ENCODE measurements at regions not wholly inside any gene's neighbourhood (a gene's known extent, or its start where the extent isn't known, plus 50 kb on each side); places are given as distances from the start of the nearest gene placed in this dataset.

DNA sequence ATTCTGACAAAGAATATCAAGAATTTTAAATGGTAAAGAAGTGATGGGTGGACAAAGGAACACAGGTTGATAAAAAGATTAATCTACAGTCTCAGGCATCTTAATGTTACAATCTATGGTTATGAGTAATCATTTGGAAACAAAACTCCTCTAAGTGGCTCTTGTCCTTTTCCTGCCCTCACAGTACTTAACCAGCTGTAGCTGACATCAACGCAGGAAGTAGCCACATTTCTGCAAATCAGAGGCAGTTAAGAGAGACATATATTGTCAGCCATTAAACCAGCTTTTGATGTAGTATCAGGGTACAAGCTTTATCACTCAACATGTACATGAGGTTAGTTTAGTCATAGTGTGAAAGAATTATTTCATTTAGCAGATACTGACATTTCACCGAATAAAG, 244.6 kb downstream of the NR4A2 start:
- no peak for DNase-seq (ENCODE audit: low read depth)

GRCh38 chr2:156083763-156084493, 248.6 kb downstream of the NR4A2 start:
- DNase-seq (ENCODE audit: low read depth) = no peak

GRCh38 chr2:156079845-156080244, 252.7 kb downstream of the NR4A2 start:
- DNase-seq (ENCODE audit: low read depth) = no peak

DNA sequence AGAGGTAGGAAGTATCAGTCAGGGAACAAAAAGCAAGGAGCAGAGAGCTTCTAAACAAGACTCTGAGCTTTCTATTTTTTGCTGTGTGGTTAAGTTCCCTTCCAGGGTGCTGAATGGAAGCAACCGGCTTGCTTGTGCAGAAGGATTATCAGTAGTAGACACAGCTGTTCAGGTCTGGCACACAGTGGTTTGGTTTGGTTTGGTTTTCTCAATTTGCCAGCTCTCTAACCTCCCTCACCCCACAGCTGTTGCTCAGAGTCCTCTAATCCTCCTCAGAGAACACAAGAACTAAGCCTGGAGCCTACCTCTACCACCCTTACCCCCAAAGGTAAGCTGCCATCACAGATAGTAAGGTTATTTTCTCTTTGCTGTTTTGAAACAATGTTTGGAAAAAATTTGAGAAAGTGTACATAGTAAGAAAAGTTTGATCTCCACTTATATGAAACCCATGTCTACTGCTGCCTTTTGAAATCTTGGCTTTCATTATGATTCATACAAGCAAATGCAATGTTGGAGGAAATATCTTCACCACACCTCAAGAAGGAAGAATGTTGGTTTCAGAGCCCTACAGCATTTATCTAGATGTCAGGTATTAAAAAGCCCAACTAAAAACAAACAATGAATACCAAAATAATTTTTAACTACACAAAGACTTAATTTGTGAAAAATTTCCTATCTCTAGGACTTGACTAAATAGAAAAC, 255.3 kb downstream of the NR4A2 start:
- DNase-seq (ENCODE audit: low read depth) = no peak

DNA sequence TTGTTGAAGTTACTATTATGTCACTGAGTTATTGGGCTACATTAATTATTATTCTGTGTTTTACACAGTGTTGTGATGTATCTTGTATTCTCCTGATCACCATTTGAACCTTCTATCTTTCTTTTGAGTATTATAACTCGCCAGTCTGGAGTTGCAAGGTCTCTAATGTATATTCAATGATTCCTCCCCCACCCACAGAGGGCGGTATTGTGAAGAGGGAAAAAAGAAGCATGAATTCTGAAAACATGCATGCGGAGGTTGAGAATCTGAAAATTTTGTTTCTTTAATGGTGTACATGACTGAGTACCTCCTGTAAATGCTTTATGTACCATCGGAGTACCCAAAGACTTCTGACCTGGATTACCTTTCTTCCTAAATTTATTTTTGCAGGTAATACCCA, 266.6 kb downstream of the NR4A2 start:
- DNase-seq (ENCODE audit: low read depth) = no peak

- DNase-seq (ENCODE audit: low read depth) = no peak
Observed at GRCh38 chr2:156064540-156064939, 268.0 kb downstream of the NR4A2 start.

- DNase-seq (ENCODE audit: low read depth) = no peak
Observed at GRCh38 chr2:156057647-156058046, 274.9 kb downstream of the NR4A2 start.

- no peak for DNase-seq (ENCODE audit: low read depth)
Observed at GRCh38 chr2:156054983-156055382, 277.5 kb downstream of the NR4A2 start.

DNA sequence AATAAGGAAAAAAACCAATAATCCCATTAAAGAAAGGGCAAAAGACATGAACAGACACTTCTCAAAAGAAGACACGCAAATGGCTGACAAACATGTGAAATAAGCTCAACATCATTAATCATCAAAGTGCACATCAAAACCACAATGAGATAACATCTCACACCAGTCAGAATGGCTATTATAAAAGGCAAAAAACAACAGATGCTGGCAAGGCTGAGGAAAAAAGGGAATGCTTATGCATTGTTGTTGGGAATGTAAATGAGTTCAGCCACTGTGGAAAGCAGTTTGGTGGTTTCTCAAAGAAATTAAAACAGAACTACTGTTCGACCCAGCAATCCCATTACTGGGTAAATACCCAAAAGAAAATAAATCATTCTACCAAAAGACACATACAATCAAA, 285.6 kb downstream of the NR4A2 start:
- DNase-seq (ENCODE audit: low read depth) = no peak

DNA sequence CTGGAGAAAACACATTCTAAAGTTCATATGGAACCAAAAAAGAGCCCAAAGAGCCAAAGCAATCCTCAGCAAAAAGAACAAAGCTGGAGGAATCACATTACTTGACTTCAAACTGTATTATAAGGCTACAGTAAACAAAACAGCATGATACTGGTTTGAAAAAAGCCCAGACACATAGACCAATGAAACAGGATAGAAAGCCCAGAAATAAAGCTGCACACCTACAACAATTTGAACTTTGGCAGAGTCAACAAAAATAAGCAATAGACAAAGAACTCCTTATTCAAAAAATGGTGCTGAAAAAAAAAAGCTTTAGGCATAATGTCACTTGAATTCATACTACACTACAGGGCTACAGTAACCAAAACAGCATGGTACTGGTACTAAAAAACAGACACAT, 289.6 kb downstream of the NR4A2 start:
- no peak for DNase-seq (ENCODE audit: low read depth)

- no peak for DNase-seq (ENCODE audit: low read depth)
Observed at GRCh38 chr2:156038021-156038420, 294.5 kb downstream of the NR4A2 start.

- DNase-seq (ENCODE audit: low read depth) = no peak
Observed at GRCh38 chr2:156037482-156037881, 295.0 kb downstream of the NR4A2 start.

DNA sequence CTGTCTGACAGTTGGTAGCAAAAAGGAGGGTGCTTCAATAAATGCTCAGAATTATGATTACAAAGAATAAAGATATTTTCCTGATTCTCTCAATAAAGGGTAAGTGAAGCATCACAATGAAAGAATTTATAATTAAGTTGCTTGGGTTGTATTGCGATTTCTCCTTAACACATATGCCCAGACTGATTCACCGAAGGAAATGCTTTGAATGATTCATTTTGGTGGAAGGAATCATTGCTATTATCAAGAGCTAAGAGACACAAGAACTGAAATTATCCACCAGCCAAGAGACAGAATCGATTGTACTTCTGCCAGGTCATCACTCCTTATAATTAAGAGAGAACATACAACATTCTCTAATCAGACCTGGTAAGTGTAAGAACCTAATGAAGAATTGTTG, 301.4 kb downstream of the NR4A2 start:
- no peak for DNase-seq (ENCODE audit: low read depth)

- no peak for DNase-seq (ENCODE audit: low read depth)
Observed at GRCh38 chr2:156023229-156023869, 309.2 kb downstream of the NR4A2 start.

- no peak for DNase-seq (ENCODE audit: low read depth)
Observed at GRCh38 chr2:156021146-156022040, 311.1 kb downstream of the NR4A2 start.

- no peak for DNase-seq (ENCODE audit: low read depth)
Observed at GRCh38 chr2:156019341-156019740, 313.2 kb downstream of the NR4A2 start.

DNA sequence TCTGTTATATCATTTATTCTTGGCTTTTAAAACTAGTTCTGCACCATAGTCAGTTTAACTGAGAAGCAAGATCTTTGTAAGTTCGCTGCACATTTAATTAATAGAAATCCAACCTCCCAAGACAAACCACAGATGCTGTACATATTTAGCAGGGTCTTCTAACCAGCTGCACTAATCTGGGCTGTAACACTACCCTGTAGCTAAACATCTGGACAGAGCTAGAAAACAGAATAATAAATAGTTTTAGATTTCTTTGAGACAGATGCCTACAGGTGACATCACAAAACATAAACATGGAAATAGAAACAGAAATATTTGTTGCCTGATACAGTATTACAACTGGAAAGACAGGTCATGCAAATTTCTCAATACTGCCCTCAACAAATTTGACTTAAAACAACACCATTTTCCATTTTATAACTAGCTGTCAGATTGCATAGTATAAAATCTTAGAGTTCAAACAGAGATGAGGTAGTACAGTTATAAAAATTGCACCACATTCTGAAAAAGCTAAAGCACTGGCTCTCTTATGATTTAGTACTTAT, 315.1 kb downstream of the NR4A2 start:
- DNase-seq (ENCODE audit: low read depth) = no peak

- DNase-seq (ENCODE audit: low read depth) = no peak
Observed at GRCh38 chr2:156009293-156009692, 323.2 kb downstream of the NR4A2 start.

GRCh38 chr2:156006721-156007618, 325.6 kb downstream of the NR4A2 start:
- no peak for DNase-seq (ENCODE audit: low read depth)

GRCh38 chr2:156005999-156006712, 326.4 kb downstream of the NR4A2 start:
- DNase-seq (ENCODE audit: low read depth) = no peak
